ENCODE measurements at regions not wholly inside any gene's neighbourhood (a gene's known extent, or its start where the extent isn't known, plus 50 kb on each side); places are given as distances from the start of the nearest gene placed in this dataset.
"Not testable (repeated sequence)": the region's sequence is repeated elsewhere in the genome, so short reads cannot be mapped to it uniquely, and the experiment has no call there.

DNA sequence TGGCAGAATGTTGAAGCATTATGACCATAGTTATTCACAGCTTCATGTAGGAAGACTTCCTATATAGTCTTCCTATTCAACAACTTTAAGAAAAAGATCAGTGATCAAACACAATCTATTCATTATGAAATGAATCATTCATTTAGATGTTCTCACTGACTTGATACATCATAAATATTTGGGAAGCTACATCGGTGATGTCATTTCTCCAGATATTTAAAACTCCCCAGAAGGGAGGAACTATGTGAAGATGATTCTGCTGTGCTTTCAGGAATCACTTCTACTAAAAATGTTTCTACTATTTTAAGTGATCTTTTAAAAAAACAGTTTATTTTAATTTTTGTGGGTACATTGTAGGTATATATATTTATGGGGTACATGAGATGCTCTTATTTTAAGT lies 316.4 kb downstream of the BCAT1 start:
- Mint-ChIP-seq H3K27me3 (ENCODE audit: unreplicated experiment) (peaks cover 1% of the 10 kb centered on the region), H3K36me3 (ENCODE audit: low read depth, unreplicated experiment) (no peaks in the 10 kb centered on the region), H3K27ac (ENCODE audit: unreplicated experiment) (no peak overlapping the region), H3K4me1 (ENCODE audit: unreplicated experiment) (no peaks in the 10 kb centered on the region), H3K9me3 (ENCODE audit: unreplicated experiment) (no peaks in the 10 kb centered on the region), H3K4me3 (ENCODE audit: unreplicated experiment) (no peak overlapping the region)
- TF ChIP-seq, protein P1, sequence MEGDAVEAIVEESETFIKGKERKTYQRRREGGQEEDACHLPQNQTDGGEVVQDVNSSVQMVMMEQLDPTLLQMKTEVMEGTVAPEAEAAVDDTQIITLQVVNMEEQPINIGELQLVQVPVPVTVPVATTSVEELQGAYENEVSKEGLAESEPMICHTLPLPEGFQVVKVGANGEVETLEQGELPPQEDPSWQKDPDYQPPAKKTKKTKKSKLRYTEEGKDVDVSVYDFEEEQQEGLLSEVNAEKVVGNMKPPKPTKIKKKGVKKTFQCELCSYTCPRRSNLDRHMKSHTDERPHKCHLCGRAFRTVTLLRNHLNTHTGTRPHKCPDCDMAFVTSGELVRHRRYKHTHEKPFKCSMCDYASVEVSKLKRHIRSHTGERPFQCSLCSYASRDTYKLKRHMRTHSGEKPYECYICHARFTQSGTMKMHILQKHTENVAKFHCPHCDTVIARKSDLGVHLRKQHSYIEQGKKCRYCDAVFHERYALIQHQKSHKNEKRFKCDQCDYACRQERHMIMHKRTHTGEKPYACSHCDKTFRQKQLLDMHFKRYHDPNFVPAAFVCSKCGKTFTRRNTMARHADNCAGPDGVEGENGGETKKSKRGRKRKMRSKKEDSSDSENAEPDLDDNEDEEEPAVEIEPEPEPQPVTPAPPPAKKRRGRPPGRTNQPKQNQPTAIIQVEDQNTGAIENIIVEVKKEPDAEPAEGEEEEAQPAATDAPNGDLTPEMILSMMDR (IDR thresholded peaks at IDR 0.05; ENCODE audit: unreplicated experiment), result no peak
- no peak for DNase-seq (ENCODE audit: low spot score)

DNA sequence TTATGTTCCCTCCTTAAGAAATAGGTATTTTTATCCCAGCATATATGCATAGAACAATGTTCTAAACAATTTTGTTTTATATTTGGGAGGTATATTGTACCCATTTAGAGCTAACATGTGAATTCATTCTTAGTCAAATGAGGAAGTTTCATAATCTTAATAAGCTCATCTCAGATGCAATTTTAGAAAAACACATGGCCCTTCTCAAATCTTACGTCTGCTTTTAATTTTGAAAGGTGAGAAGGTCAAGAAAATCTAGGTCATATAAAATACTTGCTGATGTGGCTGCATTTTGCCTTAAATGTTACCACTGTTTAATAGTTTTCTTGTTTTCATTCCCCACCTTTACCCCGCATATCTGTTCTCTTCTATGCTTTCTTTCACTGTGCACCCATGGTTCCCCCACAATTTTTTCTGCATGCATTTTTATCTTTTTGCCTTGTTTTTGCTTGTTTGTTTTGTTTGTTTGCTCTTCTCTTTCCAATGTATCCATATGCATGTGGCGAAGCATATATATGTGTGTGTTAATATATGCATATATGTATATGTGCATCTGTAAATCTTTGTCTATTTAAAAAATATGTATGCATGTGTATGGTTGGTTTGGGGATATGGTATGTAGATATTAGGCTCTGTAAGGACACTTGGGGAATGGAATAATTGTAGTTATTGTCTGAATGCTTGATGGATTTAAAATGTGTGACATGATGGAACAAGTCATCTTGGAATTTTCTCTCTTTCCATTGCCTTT lies 317.1 kb downstream of the BCAT1 start:
- no peak for DNase-seq (ENCODE audit: low spot score)
- Mint-ChIP-seq H3K4me1 (ENCODE audit: unreplicated experiment) (no peaks in the 10 kb centered on the region), H3K27ac (ENCODE audit: unreplicated experiment) (no peak overlapping the region), H3K27me3 (ENCODE audit: unreplicated experiment) (peaks cover 1% of the 10 kb centered on the region), H3K9me3 (ENCODE audit: unreplicated experiment) (no peaks in the 10 kb centered on the region), H3K36me3 (ENCODE audit: low read depth, unreplicated experiment) (no peaks in the 10 kb centered on the region), H3K4me3 (ENCODE audit: unreplicated experiment) (no peak overlapping the region)
- TF ChIP-seq, protein P1 (IDR thresholded peaks at IDR 0.05; ENCODE audit: unreplicated experiment), result no peak

DNA sequence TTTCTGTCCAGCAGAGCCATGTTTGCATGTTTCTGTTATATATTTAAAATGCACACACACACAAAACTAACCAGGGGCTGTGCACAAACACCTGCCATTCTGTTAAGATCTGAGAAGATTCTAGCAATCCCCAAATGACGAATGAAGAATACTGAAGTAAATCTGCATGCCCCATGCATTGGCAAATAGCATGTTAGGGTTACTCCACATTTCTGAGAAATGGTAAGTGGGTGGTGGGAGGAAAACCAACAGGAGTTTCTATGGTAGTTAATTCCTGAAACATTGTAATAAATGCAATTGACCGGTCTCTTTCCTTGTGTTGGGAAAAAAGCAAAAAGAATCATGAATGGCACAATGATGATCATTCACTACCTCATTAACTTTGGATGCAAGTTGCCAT lies 318.0 kb downstream of the BCAT1 start:
- Mint-ChIP-seq H3K27ac (ENCODE audit: unreplicated experiment) (no peak overlapping the region), H3K4me1 (ENCODE audit: unreplicated experiment) (no peaks in the 10 kb centered on the region), H3K9me3 (ENCODE audit: unreplicated experiment) (no peaks in the 10 kb centered on the region), H3K36me3 (ENCODE audit: low read depth, unreplicated experiment) (no peaks in the 10 kb centered on the region), H3K4me3 (ENCODE audit: unreplicated experiment) (no peak overlapping the region), H3K27me3 (ENCODE audit: unreplicated experiment) (peaks cover 1% of the 10 kb centered on the region)
- TF ChIP-seq, protein P1 (IDR thresholded peaks at IDR 0.05; ENCODE audit: unreplicated experiment), result no peak
- DNase-seq (ENCODE audit: low spot score), result no peak

DNA sequence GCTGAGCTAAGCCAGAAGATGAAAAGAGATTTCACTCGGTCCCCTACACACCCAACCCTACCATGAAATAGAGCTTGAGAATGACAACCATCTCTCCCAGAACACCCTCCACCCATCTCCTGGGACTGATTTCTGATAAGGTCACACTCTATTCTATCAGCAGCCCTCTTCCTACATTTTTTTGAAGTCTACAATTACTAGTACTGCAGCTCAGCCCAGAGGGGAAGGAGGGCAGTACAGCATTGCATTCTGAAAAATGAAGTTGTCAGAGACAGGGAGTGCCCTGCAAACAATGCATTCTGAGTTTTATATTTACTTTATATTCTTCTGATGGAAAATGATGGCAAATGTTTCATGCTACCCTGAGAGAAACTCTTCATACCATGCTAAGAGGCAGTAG lies 318.5 kb downstream of the BCAT1 start:
- H3K9me3 Mint-ChIP-seq (ENCODE audit: unreplicated experiment), result no peaks in the 10 kb centered on the region
- H3K27me3 Mint-ChIP-seq (ENCODE audit: unreplicated experiment), result peaks cover 1% of the 10 kb centered on the region
- no peak overlapping the region for H3K4me3 Mint-ChIP-seq (ENCODE audit: unreplicated experiment)
- no peaks in the 10 kb centered on the region for H3K36me3 Mint-ChIP-seq (ENCODE audit: low read depth, unreplicated experiment)
- DNase-seq (ENCODE audit: low spot score), result no peak
- H3K27ac Mint-ChIP-seq (ENCODE audit: unreplicated experiment), result no peak overlapping the region
- H3K4me1 Mint-ChIP-seq (ENCODE audit: unreplicated experiment), result no peaks in the 10 kb centered on the region
- TF ChIP-seq, protein P1 (IDR thresholded peaks at IDR 0.05; ENCODE audit: unreplicated experiment), result no peak

DNA sequence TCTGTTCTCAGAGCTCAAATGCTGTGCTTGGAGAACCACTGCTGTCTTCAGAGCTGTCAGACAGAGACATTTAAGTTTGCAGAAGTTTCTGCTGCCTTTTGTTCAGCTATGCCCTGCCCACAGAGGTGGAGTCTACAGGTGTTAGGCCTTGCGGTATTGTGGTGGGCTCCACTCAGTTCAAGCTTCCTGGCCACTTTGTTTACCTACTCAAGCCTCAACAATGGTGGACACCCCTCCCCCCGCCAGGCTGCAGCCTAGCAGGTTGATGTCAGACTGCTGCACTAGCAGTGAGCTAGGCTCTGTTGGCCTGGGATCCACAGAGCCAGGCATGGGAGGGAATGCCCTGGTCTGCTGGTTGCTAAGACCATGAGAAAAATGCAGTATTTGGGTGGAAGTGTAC lies 323.8 kb downstream of the BCAT1 start:
- TF ChIP-seq, protein P1 (IDR thresholded peaks at IDR 0.05; ENCODE audit: unreplicated experiment), result no peak
- H3K4me1 Mint-ChIP-seq (ENCODE audit: unreplicated experiment), result no peaks in the 10 kb centered on the region
- H3K27ac Mint-ChIP-seq (ENCODE audit: unreplicated experiment), result no peak overlapping the region
- DNase-seq (ENCODE audit: low spot score), result no peak
- H3K27me3 Mint-ChIP-seq (ENCODE audit: unreplicated experiment), result no peaks in the 10 kb centered on the region
- H3K9me3 Mint-ChIP-seq (ENCODE audit: unreplicated experiment), result no peaks in the 10 kb centered on the region
- H3K4me3 Mint-ChIP-seq (ENCODE audit: unreplicated experiment), result no peak overlapping the region
- no peaks in the 10 kb centered on the region for H3K36me3 Mint-ChIP-seq (ENCODE audit: low read depth, unreplicated experiment)

DNA sequence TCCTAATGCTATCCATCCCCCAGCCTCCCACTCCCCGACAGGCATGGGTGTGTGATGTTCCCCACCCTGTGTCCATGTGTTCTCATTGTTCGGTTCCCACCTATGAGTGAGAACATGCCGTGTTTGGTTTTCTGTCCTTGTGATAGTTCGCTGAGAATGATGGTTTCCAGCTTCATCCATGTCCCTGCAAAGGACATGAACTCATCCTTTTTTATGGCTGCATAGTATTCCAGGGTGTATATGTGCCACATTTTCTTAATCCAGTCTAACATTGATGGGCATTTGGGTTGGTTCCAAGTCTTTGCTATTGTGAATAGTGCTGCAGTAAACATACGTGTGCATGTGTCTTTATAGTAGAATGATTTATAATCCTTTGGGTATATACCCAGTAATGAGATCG lies 328.9 kb downstream of the BCAT1 start:
- not testable (repeated sequence) for H3K4me1 Mint-ChIP-seq (ENCODE audit: unreplicated experiment); H3K36me3 Mint-ChIP-seq (ENCODE audit: low read depth, unreplicated experiment); H3K4me3 Mint-ChIP-seq (ENCODE audit: unreplicated experiment); DNase-seq (ENCODE audit: low spot score); H3K9me3 Mint-ChIP-seq (ENCODE audit: unreplicated experiment); H3K27ac Mint-ChIP-seq (ENCODE audit: unreplicated experiment); H3K27me3 Mint-ChIP-seq (ENCODE audit: unreplicated experiment)

All from endothelial cell (in vitro differentiated cells).